Skeletal muscle tissue (tissue), 3 donors: ENCODE measurements at regions not wholly inside any gene's neighbourhood (a gene's known extent, or its start where the extent isn't known, plus 50 kb on each side); places are given as distances from the start of the nearest gene placed in this dataset.

Experiments used
- H3K27ac ChIP-seq: one replicate; pipeline ENCODE4 v1.7.0; 2013; ENCODE audit warnings: mild to moderate bottlenecking, low read depth, low read length, inconsistent platforms
- H3K27me3 ChIP-seq, 3 donors: one replicate each; pipeline ENCODE4 v1.7.0; 2013; ENCODE audit warnings: low read length in 3 of 3; ENCODE audit not compliant: control insufficient read depth in 3 of 3, insufficient read depth in 3 of 3
- H3K36me3 ChIP-seq, 3 donors: one replicate each; pipeline ENCODE4 v1.7.0; 2013; ENCODE audit warnings: low read length in 3 of 3; ENCODE audit not compliant: control insufficient read depth in 3 of 3, insufficient read depth in 3 of 3
- H3K4me1 ChIP-seq, 3 donors: one replicate each; pipeline ENCODE4 v1.7.0; 2013; ENCODE audit warnings: low read length in 3 of 3, mild to moderate bottlenecking in 3 of 3; ENCODE audit not compliant: control insufficient read depth in 3 of 3, insufficient read depth in 3 of 3
- H3K4me3 ChIP-seq, 3 donors: one replicate each; pipeline ENCODE4 v1.7.0; 2013; ENCODE audit warnings: low read length in 3 of 3
- H3K9ac ChIP-seq, 3 donors: one replicate each; pipeline ENCODE4 v1.7.0; 2013; ENCODE audit warnings: low read length in 3 of 3, mild to moderate bottlenecking in 3 of 3, moderate library complexity in 2 of 3, low read depth in 1 of 3
- H3K9me3 ChIP-seq, 3 donors: one replicate each; pipeline ENCODE4 v1.7.0; 2013; ENCODE audit warnings: low read length in 3 of 3; ENCODE audit not compliant: control insufficient read depth in 3 of 3
- donor health status: Osteomylitis.

- H3K36me3 ChIP-seq: no peaks in the 10 kb centered on the region
- H3K4me3 ChIP-seq: no peak overlapping the region
- no peak overlapping the region for H3K27ac ChIP-seq
- no peaks in the 10 kb centered on the region for H3K9me3 ChIP-seq
- no peaks in the 10 kb centered on the region for H3K4me1 ChIP-seq
- no peaks in the 10 kb centered on the region for H3K27me3 ChIP-seq
- no peak overlapping the region for H3K9ac ChIP-seq
Measured at GRCh38 chr5:40416588-40416987, 263.1 kb upstream of the PTGER4 start.

GRCh38 chr5:40416098-40416497 is 263.6 kb upstream of the PTGER4 start:
- Histone ChIP-seq H3K9ac (no peak overlapping the region), H3K4me3 (no peak overlapping the region), H3K27ac (no peak overlapping the region), H3K4me1 (peaks cover 0 to 4% (median 1%) of the 10 kb centered on the region in 3 donors), H3K36me3 (no peaks in the 10 kb centered on the region), H3K27me3 (no peaks in the 10 kb centered on the region), H3K9me3 (no peaks in the 10 kb centered on the region)

GRCh38 chr5:40414922-40415321 is 264.8 kb upstream of the PTGER4 start:
- H3K9ac ChIP-seq: no peak overlapping the region
- no peaks in the 10 kb centered on the region for H3K9me3 ChIP-seq
- no peaks in the 10 kb centered on the region for H3K36me3 ChIP-seq
- no peak overlapping the region for H3K4me3 ChIP-seq
- H3K4me1 ChIP-seq: peaks cover 2 to 12% (median 10%) of the 10 kb centered on the region in 3 donors
- no peak overlapping the region for H3K27ac ChIP-seq
- no peaks in the 10 kb centered on the region for H3K27me3 ChIP-seq

- Histone ChIP-seq H3K4me1 (peaks cover 2 to 15% (median 10%) of the 10 kb centered on the region in 3 donors), H3K27ac (no peak overlapping the region)
Measured at GRCh38 chr5:40413743-40414142, 266.0 kb upstream of the PTGER4 start.

GRCh38 chr5:40412771-40413170 is 266.9 kb upstream of the PTGER4 start:
- Histone ChIP-seq H3K27ac (no peak overlapping the region), H3K36me3 (no peaks in the 10 kb centered on the region), H3K9me3 (no peaks in the 10 kb centered on the region), H3K4me1 (peaks cover 2 to 15% (median 10%) of the 10 kb centered on the region in 3 donors), H3K27me3 (no peaks in the 10 kb centered on the region), H3K9ac (no peak overlapping the region), H3K4me3 (no peak overlapping the region)

More at GRCh38 chr5:40413743-40414142, 266.0 kb upstream of the PTGER4 start:
- H3K36me3 ChIP-seq: no peaks in the 10 kb centered on the region
- H3K9me3 ChIP-seq: no peaks in the 10 kb centered on the region
- no peak overlapping the region for H3K4me3 ChIP-seq
- H3K27me3 ChIP-seq: no peaks in the 10 kb centered on the region
- H3K9ac ChIP-seq: no peak overlapping the region

- no peak overlapping the region for H3K9ac ChIP-seq
- no peaks in the 10 kb centered on the region for H3K9me3 ChIP-seq
- no peaks in the 10 kb centered on the region for H3K36me3 ChIP-seq
- no peak overlapping the region for H3K4me3 ChIP-seq
- H3K27ac ChIP-seq: peak overlapping the region; percentile 57
- H3K27me3 ChIP-seq: no peaks in the 10 kb centered on the region
- H3K4me1 ChIP-seq: peaks cover 2 to 19% (median 15%) of the 10 kb centered on the region in 3 donors
Measured at GRCh38 chr5:40410964-40411635, 268.6 kb upstream of the PTGER4 start.

GRCh38 chr5:40410231-40410861 is 269.4 kb upstream of the PTGER4 start:
- no peaks in the 10 kb centered on the region for H3K36me3 ChIP-seq
- peak overlapping the region in 1 of 3 donors; percentile 12 for H3K9ac ChIP-seq
- peaks cover 2 to 19% (median 15%) of the 10 kb centered on the region in 3 donors for H3K4me1 ChIP-seq
- H3K27me3 ChIP-seq: no peaks in the 10 kb centered on the region
- H3K4me3 ChIP-seq: peak overlapping the region in 1 of 3 donors; percentile 17
- no peaks in the 10 kb centered on the region for H3K9me3 ChIP-seq
- H3K27ac ChIP-seq: peak overlapping the region; percentile 57

GRCh38 chr5:40409601-40410000 is 270.1 kb upstream of the PTGER4 start:
- H3K27ac ChIP-seq: peak overlapping the region; percentile 57
- H3K36me3 ChIP-seq: no peaks in the 10 kb centered on the region
- H3K4me1 ChIP-seq: peaks cover 2 to 21% (median 15%) of the 10 kb centered on the region in 3 donors
- H3K27me3 ChIP-seq: no peaks in the 10 kb centered on the region
- H3K9ac ChIP-seq: no peak overlapping the region
- H3K4me3 ChIP-seq: no peak overlapping the region
- no peaks in the 10 kb centered on the region for H3K9me3 ChIP-seq

GRCh38 chr5:40406741-40407211 is 272.9 kb upstream of the PTGER4 start:
- H3K27ac ChIP-seq: peak overlapping the region; percentile 64
- H3K4me1 ChIP-seq: peaks cover 2 to 24% (median 15%) of the 10 kb centered on the region in 3 donors
- H3K9ac ChIP-seq: no peak overlapping the region
- H3K9me3 ChIP-seq: no peaks in the 10 kb centered on the region
- no peaks in the 10 kb centered on the region for H3K27me3 ChIP-seq
- no peaks in the 10 kb centered on the region for H3K36me3 ChIP-seq
- H3K4me3 ChIP-seq: no peak overlapping the region

GRCh38 chr5:40405996-40406740 is 273.5 kb upstream of the PTGER4 start:
- H3K27me3 ChIP-seq: no peaks in the 10 kb centered on the region
- peak overlapping the region; percentile 64 for H3K27ac ChIP-seq
- peaks cover 2 to 24% (median 12%) of the 10 kb centered on the region in 3 donors for H3K4me1 ChIP-seq
- no peak overlapping the region for H3K4me3 ChIP-seq
- no peaks in the 10 kb centered on the region for H3K36me3 ChIP-seq
- H3K9ac ChIP-seq: no peak overlapping the region
- H3K9me3 ChIP-seq: no peaks in the 10 kb centered on the region
